Lung (tissue), 11 donors: ENCODE measurements at regions not wholly inside any gene's neighbourhood (a gene's known extent, or its start where the extent isn't known, plus 50 kb on each side); places are given as distances from the start of the nearest gene placed in this dataset.
"Not testable (repeated sequence)": the region's sequence is repeated elsewhere in the genome, so short reads cannot be mapped to it uniquely, and the experiment has no call there.

Experiments
- ATAC-seq: fragments of 200-7000 bp; cut with Tn5 transposase; one replicate; pipeline ENCODE4 v1.9.1; 2020; ENCODE audit warnings: moderate number of reproducible peaks; ENCODE audit not compliant: insufficient read depth, low FRiP score
- DNase-seq, 3 donors: peaks; one replicate each; pipeline ENCODE4 v3.0.0-alpha.2; 2013 to 2017
- H3K27ac ChIP-seq, 2 donors: one replicate each; pipeline ENCODE4 v1.5.1; 2013; ENCODE audit warnings: mild to moderate bottlenecking in 2 of 2, moderate library complexity in 2 of 2, control low read depth in 1 of 2, inconsistent platforms in 1 of 2, low read depth in 1 of 2, low read length in 1 of 2
- H3K27me3 ChIP-seq, 3 donors: one replicate each; pipeline ENCODE4 v1.5.1; 2013; ENCODE audit warnings: low read length in 2 of 3; ENCODE audit not compliant: control insufficient read depth in 3 of 3, insufficient read depth in 3 of 3
- H3K36me3 ChIP-seq, 4 donors: one replicate each; pipeline ENCODE4 v1.5.1; 2013; ENCODE audit warnings: low read length in 4 of 4, mild to moderate bottlenecking in 1 of 4, moderate library complexity in 1 of 4; ENCODE audit not compliant: control insufficient read depth in 4 of 4, insufficient read depth in 4 of 4
- H3K4me1 ChIP-seq, 5 donors: one replicate each; pipeline ENCODE4 v1.5.1; 2013; ENCODE audit warnings: low read length in 5 of 5, mild to moderate bottlenecking in 2 of 5, moderate library complexity in 1 of 5; ENCODE audit not compliant: control insufficient read depth in 5 of 5, insufficient read depth in 5 of 5
- H3K4me3 ChIP-seq: one replicate; pipeline ENCODE4 v1.5.1; 2013; ENCODE audit warnings: mild to moderate bottlenecking, control low read depth, moderate library complexity
- H3K9ac ChIP-seq, 2 donors: one replicate each; pipeline ENCODE4 v1.5.1; 2013; ENCODE audit warnings: low read length in 2 of 2, control low read depth in 1 of 2; ENCODE audit not compliant: insufficient read depth in 1 of 2
- H3K9me3 ChIP-seq, 4 donors: one replicate each; pipeline ENCODE4 v1.5.1; 2013; ENCODE audit warnings: low read length in 3 of 4, mild to moderate bottlenecking in 1 of 4, moderate library complexity in 1 of 4; ENCODE audit not compliant: control insufficient read depth in 4 of 4, insufficient read depth in 3 of 4
- CTCF ChIP-seq: IDR thresholded peaks from 2 replicates; pipeline ENCODE4 v1.5.1; 2012; ENCODE audit warnings: mild to moderate bottlenecking; ENCODE audit errors: control extremely low read depth, extremely low read depth
- WGBS, 2 donors: extraction: QIAGEN DNeasy Blood & Tissue Kit; methylation state at CpG; one replicate each; pipeline ENCODE4 v1.1.7; 2013; 5-methylcytosine and 5-hydroxymethylcytosine counted together
- donor health status: control.
- donor health status: control.
- donor health status: Bipolar disorder and iron deficiency.
- donor health status: healthy.
- donor health status: DM: yes; HTN: yes; CAD: no.

GRCh38 chrX:9373789-9374188 is 91.1 kb upstream of the TBL1X start:
- WGBS, 2 donors = 86 to 97% methylated on average over 7 of the region's 7 CpGs
- no peak for ATAC-seq
- TF ChIP-seq CTCF = no peak

GRCh38 chrX:9374555-9374954 is 90.3 kb upstream of the TBL1X start:
- Histone ChIP-seq H3K9ac (no peak overlapping the region), H3K27me3 (peaks cover 0 to 10% (median 8%) of the 10 kb centered on the region in 3 donors), H3K27ac (no peak overlapping the region), H3K4me3 (no peak overlapping the region), H3K9me3 (peaks cover 0 to 3% (median 0%) of the 10 kb centered on the region in 4 donors), H3K36me3 (no peaks in the 10 kb centered on the region), H3K4me1 (no peaks in the 10 kb centered on the region)
- DNase-seq = no peak
- TF ChIP-seq CTCF = no peak
- no peak for ATAC-seq
- WGBS, 2 donors = 70% methylated on average over 6 of the region's 6 CpGs

More at GRCh38 chrX:9373789-9374188, 91.1 kb upstream of the TBL1X start:
- Histone ChIP-seq H3K36me3 (no peaks in the 10 kb centered on the region), H3K27me3 (peaks cover 0 to 6% (median 4%) of the 10 kb centered on the region in 3 donors), H3K9me3 (peaks cover 0 to 3% (median 0%) of the 10 kb centered on the region in 4 donors), H3K27ac (no peak overlapping the region), H3K9ac (no peak overlapping the region), H3K4me1 (no peaks in the 10 kb centered on the region), H3K4me3 (no peak overlapping the region)
- DNase-seq = no peak

GRCh38 chrX:9376111-9376510 is 88.7 kb upstream of the TBL1X start:
- H3K4me3 ChIP-seq = no peak overlapping the region
- DNase-seq (no peak), ATAC-seq (no peak)
- peaks cover 0 to 10% (median 10%) of the 10 kb centered on the region in 3 donors for H3K27me3 ChIP-seq
- H3K27ac ChIP-seq = no peak overlapping the region
- H3K9ac ChIP-seq = no peak overlapping the region
- peaks cover 0 to 3% (median 0%) of the 10 kb centered on the region in 4 donors for H3K9me3 ChIP-seq
- TF ChIP-seq CTCF = no peak
- WGBS, 2 donors = 50 to 78% methylated on average over 4 of the region's 4 CpGs
- no peaks in the 10 kb centered on the region for H3K36me3 ChIP-seq
- H3K4me1 ChIP-seq = no peaks in the 10 kb centered on the region

GRCh38 chrX:9377216-9377615 is 87.6 kb upstream of the TBL1X start:
- H3K4me3 ChIP-seq, H3K27ac ChIP-seq, ATAC-seq, H3K4me1 ChIP-seq, H3K9me3 ChIP-seq, DNase-seq, H3K36me3 ChIP-seq, H3K9ac ChIP-seq: not testable (repeated sequence)
- 84 to 96% methylated on average over 3 of the region's 3 CpGs for WGBS, 2 donors
- H3K27me3 ChIP-seq = peaks cover 0 to 10% (median 10%) of the 10 kb centered on the region in 3 donors
